HCT116 (cell line): ENCODE measurements at regions not wholly inside any gene's neighbourhood (a gene's known extent, or its start where the extent isn't known, plus 50 kb on each side); places are given as distances from the start of the nearest gene placed in this dataset.

Experiments used
- ATAC-seq: fragments of 200-7000 bp; cut with Tn5 transposase; 2 replicates; pipeline ENCODE4 v1.9.1; 2020; ENCODE audit warnings: mild to moderate bottlenecking, moderate library complexity
- BruUV-seq: library from RNA; stranded (reverse); fragments of 400-500 nt; replicated peaks from 2 replicates; lab custom pipeline; 2021; lab: Mats Ljungman, UMichigan
- CTCF ChIA-PET: fragments of 300-600 bp; sonication (Branson Sonifier 250); formaldehyde crosslinking; loops from one replicate; lab custom pipeline; 2021; ENCODE audit warnings: antibody characterized with exemption; lab: Charles Lee
- POLR2A ChIA-PET: fragments of 300-600, 350-600 bp; sonication (Branson Sonifier 250); formaldehyde crosslinking; loops from one replicate; lab custom pipeline; 2021; ENCODE audit warnings: antibody characterized with exemption; lab: Charles Lee
- RAD21 ChIA-PET, 2 experiments: fragments of 300-600 bp; sonication (Branson Sonifier 250); formaldehyde crosslinking; loops; one replicate each; lab custom pipeline; 2023; ENCODE audit warnings: low total read pairs in 2 of 2; ENCODE audit not compliant: uncharacterized antibody in 2 of 2, unreplicated experiment in 2 of 2, low non-redundant PET in 1 of 2; lab: Charles Lee
- DNase-seq: peaks from one replicate; pipeline ENCODE4 v3.0.0-alpha.2; 2010; ENCODE audit warnings: low read depth, low spot score
- H2AFZ ChIP-seq: fragments of 200-600 bp; shearing (Covaris generic), sonication (generic); 2 replicates; pipeline ENCODE4 v1.6.1; 2017; ENCODE audit warnings: low read depth, mixed run types, mixed read lengths, antibody characterized with exemption, low read length; ENCODE audit not compliant: poor library complexity, severe bottlenecking
- H3K27ac ChIP-seq: 2 replicates; pipeline ENCODE4 v1.5.1; 2012; ENCODE audit warnings: low read depth, low read length
- H3K27me3 ChIP-seq: fragments of 200-600 bp; sonication (generic); 2 replicates; pipeline ENCODE4 v1.6.1; 2016; ENCODE audit warnings: mixed run types, low read length, mixed read lengths; ENCODE audit not compliant: insufficient read depth
- H3K36me3 ChIP-seq, 2 experiments: fragments of 200-500 bp in 1 of 2; fragments of 200-600 bp in 1 of 2; sonication (Bioruptor generic) in 1 of 2; sonication (generic) in 1 of 2; 2 replicates each; pipeline versions ENCODE4 v1.5.1 to v1.6.1; 2014 to 2016; ENCODE audit warnings: low read length in 2 of 2, inconsistent platforms in 1 of 2, mixed read lengths in 1 of 2, mixed run types in 1 of 2; ENCODE audit not compliant: insufficient read depth in 2 of 2, control insufficient read depth in 1 of 2
- H3K4me1 ChIP-seq, 2 experiments: fragments of 200-600 bp in 1 of 2; sonication (generic) in 1 of 2; 2 replicates each; pipeline versions ENCODE4 v1.5.1 to v1.6.1; 2012 to 2017; ENCODE audit warnings: low read length in 2 of 2, inconsistent platforms in 1 of 2, mild to moderate bottlenecking in 1 of 2, mixed read lengths in 1 of 2, mixed run types in 1 of 2, moderate library complexity in 1 of 2; ENCODE audit not compliant: insufficient read depth in 2 of 2, control insufficient read depth in 1 of 2
- H3K4me2 ChIP-seq: fragments of 200-600 bp; sonication (generic); 2 replicates; pipeline ENCODE4 v1.6.1; 2017; ENCODE audit warnings: mixed run types, low read length, mixed read lengths
- H3K4me3 ChIP-seq, 2 experiments: fragments of 200-600 bp in 1 of 2; sonication (generic) in 1 of 2; replicated peaks in 1 of 2; 2 replicates each; pipeline ENCODE4 v1.5.1; 2011 to 2016; ENCODE audit warnings: low read length in 2 of 2, control low read depth in 1 of 2, low read depth in 1 of 2, mild to moderate bottlenecking in 1 of 2, mixed read lengths in 1 of 2, mixed run types in 1 of 2
- H3K79me2 ChIP-seq: fragments of 200-600 bp; sonication (generic); 2 replicates; pipeline ENCODE4 v1.6.1; 2017; ENCODE audit warnings: mild to moderate bottlenecking, mixed run types, low read length, moderate library complexity, mixed read lengths; ENCODE audit not compliant: insufficient read depth
- H3K9ac ChIP-seq: fragments of 200-600 bp; sonication (generic); 2 replicates; pipeline ENCODE4 v1.6.1; 2016; ENCODE audit warnings: low read length, mixed read lengths
- H3K9me2 ChIP-seq: fragments of 200-600 bp; sonication (generic), shearing (Covaris generic); 2 replicates; pipeline ENCODE4 v1.6.1; 2017; ENCODE audit warnings: mixed run types, mild to moderate bottlenecking, moderate library complexity; ENCODE audit not compliant: insufficient read depth
- H3K9me3 ChIP-seq, 2 experiments: fragments of 200-500 bp in 1 of 2; fragments of 200-600 bp in 1 of 2; sonication (Bioruptor generic) in 1 of 2; sonication (generic) in 1 of 2; 2 replicates each; pipeline ENCODE4 v1.6.1; 2014 to 2017; ENCODE audit warnings: low read length in 2 of 2, mixed read lengths in 2 of 2, inconsistent platforms in 1 of 2, low read depth in 1 of 2, mild to moderate bottlenecking in 1 of 2, mixed run types in 1 of 2, moderate library complexity in 1 of 2; ENCODE audit not compliant: control insufficient read depth in 1 of 2, insufficient read depth in 1 of 2
- H4K20me1 ChIP-seq: fragments of 200-600 bp; sonication (generic), shearing (Covaris generic); 2 replicates; pipeline ENCODE4 v1.6.1; 2017; ENCODE audit warnings: mixed run types, mild to moderate bottlenecking, moderate library complexity; ENCODE audit not compliant: insufficient read depth
- CEBPB ChIP-seq: IDR thresholded peaks from 2 replicates; pipeline ENCODE4 v1.6.1; 2012; ENCODE audit warnings: low read depth
- EGR1 ChIP-seq: IDR thresholded peaks from 2 replicates; pipeline ENCODE4 v1.6.1; 2012; ENCODE audit warnings: low read depth
- ELF1 ChIP-seq: IDR thresholded peaks from 2 replicates; pipeline ENCODE4 v1.6.1; 2012; ENCODE audit warnings: low read depth, borderline replicate concordance
- EZH2 ChIP-seq: fragments of 200-600 bp; sonication (generic); IDR thresholded peaks from 2 replicates; pipeline ENCODE4 v1.6.1; 2017; ENCODE audit warnings: antibody characterized with exemption, mixed run types
- EZH2phosphoT487 ChIP-seq: fragments of 200-600 bp; IDR thresholded peaks from 2 replicates; pipeline ENCODE4 v1.6.1; 2018; ENCODE audit warnings: antibody characterized with exemption, borderline replicate concordance
- FOSL1 ChIP-seq: IDR thresholded peaks from 2 replicates; pipeline ENCODE4 v1.6.1; 2012; ENCODE audit warnings: low read depth
- JUND ChIP-seq: IDR thresholded peaks from 2 replicates; pipeline ENCODE4 v1.6.1; 2012
- MAX ChIP-seq: IDR thresholded peaks from 2 replicates; pipeline ENCODE4 v1.6.1; 2012
- POLR2AphosphoS5 ChIP-seq: IDR thresholded peaks from 2 replicates; pipeline ENCODE4 v1.6.1; 2011; ENCODE audit warnings: mild to moderate bottlenecking, low read depth, low read length, moderate library complexity
- SP1 ChIP-seq: IDR thresholded peaks from 2 replicates; pipeline ENCODE4 v1.6.1; 2012; ENCODE audit warnings: low read depth
- SRF ChIP-seq: IDR thresholded peaks from 2 replicates; pipeline ENCODE4 v1.6.1; 2012; ENCODE audit warnings: low read depth
- TCF7L2 ChIP-seq: IDR thresholded peaks from 2 replicates; pipeline ENCODE4 v1.7.0; 2011; ENCODE audit warnings: borderline replicate concordance, inconsistent platforms; ENCODE audit not compliant: insufficient read depth, insufficient read length; ENCODE audit errors: extremely low read depth
- ZBTB33 ChIP-seq: IDR thresholded peaks from 2 replicates; pipeline ENCODE4 v1.6.1; 2011; ENCODE audit warnings: mild to moderate bottlenecking, low read length, moderate library complexity; ENCODE audit not compliant: insufficient replicate concordance; ENCODE audit errors: extremely low read depth
- ZFX ChIP-seq: fragments of 450-650 bp; IDR thresholded peaks from 2 replicates; pipeline ENCODE4 v1.6.1; 2017
- ZNF274 ChIP-seq: fragments of 200-500 bp; sonication (Bioruptor generic); IDR thresholded peaks from 2 replicates; pipeline ENCODE4 v1.6.1; 2014; ENCODE audit warnings: mild to moderate bottlenecking, low read depth, low read length, inconsistent platforms
- intact Hi-C: fragments of 100-400 bp; cut with micrococcal nuclease; formaldehyde crosslinking; loops from 2 replicates; pipeline ENCODE4 v1.10.0; 2022

DNA sequence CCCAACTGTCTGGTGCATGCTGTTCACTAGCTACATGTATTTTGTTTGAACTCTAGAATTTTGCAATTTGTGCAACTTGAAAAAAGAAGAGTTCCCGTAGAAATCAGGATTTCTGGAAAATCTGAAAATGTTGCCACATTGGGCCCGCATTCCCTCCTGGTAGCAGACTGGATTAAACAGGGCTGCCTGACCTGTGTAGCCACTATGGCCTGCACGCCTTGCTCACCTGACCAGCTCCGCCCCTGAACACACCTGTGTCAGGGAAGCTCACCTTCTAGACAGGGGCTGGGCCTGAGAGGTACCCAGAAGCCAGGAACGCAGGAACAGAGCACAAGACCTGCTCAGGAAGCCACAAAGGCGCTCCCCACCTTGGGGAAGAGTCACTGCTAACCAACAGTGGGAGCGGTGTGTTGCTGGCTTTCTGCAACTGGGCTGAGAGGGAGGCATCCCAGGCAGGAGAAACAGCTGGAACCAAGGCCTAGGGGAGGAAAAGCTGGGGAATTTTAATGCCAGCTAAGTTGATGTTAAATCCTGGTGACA, 106.5 kb downstream of the UQCRFS1 start:
- Histone ChIP-seq H4K20me1 (no peaks in the 10 kb centered on the region), H2AFZ (no peak overlapping the region), H3K9ac (no peak overlapping the region), H3K9me3 (peaks cover 0 to 12% of the 10 kb centered on the region in 2 experiments; a peak in 2 of 4 replicates), H3K27ac (no peak overlapping the region), H3K4me2 (no peak overlapping the region), H3K4me1 (no peaks in the 10 kb centered on the region), H3K27me3 (no peaks in the 10 kb centered on the region), H3K9me2 (no peaks in the 10 kb centered on the region), H3K79me2 (no peaks in the 10 kb centered on the region), H3K36me3 (no peaks in the 10 kb centered on the region), H3K4me3 (no peak overlapping the region)
- TF ChIP-seq TCF7L2 (no peak), CEBPB (no peak), ZBTB33 (no peak), SP1 (no peak), ELF1 (no peak)
- DNase-seq (no peak), ATAC-seq (no peak)
- ChIA-PET POLR2A (no interaction called here), CTCF (no interaction called here), RAD21 (no interaction called here)
- intact Hi-C loops: no loop called here
- BruUV-seq: no TSS peak

- H3K4me3 ChIP-seq: no peak overlapping the region
- H4K20me1 ChIP-seq: no peaks in the 10 kb centered on the region
- no peak overlapping the region for H3K9ac ChIP-seq
- TF ChIP-seq EGR1 (no peak), MAX (no peak), FOSL1 (no peak), POLR2AphosphoS5 (no peak), ZFX (no peak), JUND (no peak), ZBTB33 (no peak), ZNF274 (no peak), ELF1 (no peak), EZH2 (no peak), SRF (no peak), CEBPB (no peak), EZH2phosphoT487 (no peak)
- H3K27ac ChIP-seq: no peak overlapping the region
- no peaks in the 10 kb centered on the region for H3K9me2 ChIP-seq
- no peak for DNase-seq
- no peaks in the 10 kb centered on the region for H3K36me3 ChIP-seq
- CTCF ChIA-PET: no interaction called here
- BruUV-seq: no TSS peak
- RAD21 ChIA-PET: no interaction called here
- H3K4me1 ChIP-seq: no peaks in the 10 kb centered on the region
- H3K9me3 ChIP-seq: peaks cover 0 to 12% of the 10 kb centered on the region in 2 experiments; a peak in 1 of 4 replicates
- H3K4me2 ChIP-seq: no peak overlapping the region
- POLR2A ChIA-PET: no interaction called here
- no peak overlapping the region for H2AFZ ChIP-seq
- H3K27me3 ChIP-seq: no peaks in the 10 kb centered on the region
- no peaks in the 10 kb centered on the region for H3K79me2 ChIP-seq
- no peak for ATAC-seq
- intact Hi-C loops: no loop called here
Observed at GRCh38 chr19:29105629-29106292, 107.2 kb downstream of the UQCRFS1 start.
